ENCODE measurements at regions not wholly inside any gene's neighbourhood (a gene's known extent, or its start where the extent isn't known, plus 50 kb on each side); places are given as distances from the start of the nearest gene placed in this dataset.

GRCh38 chr13:69553976-69554375 lies 553.6 kb upstream of the ATXN8OS start:
- no peak for DNase-seq (ENCODE audit: extremely low spot score)
- H3K27ac ChIP-seq (ENCODE audit: low read depth), result no peak overlapping the region
- H3K36me3 ChIP-seq (ENCODE audit: insufficient read depth), result no peaks in the 10 kb centered on the region
- 37% methylated on average over 2 of the region's 2 CpGs for WGBS
- H3K4me1 ChIP-seq (ENCODE audit: insufficient read depth), result no peaks in the 10 kb centered on the region
- H3K4me3 ChIP-seq (ENCODE audit: low read depth, low read length), result no peak overlapping the region

- Histone ChIP-seq H3K27ac (ENCODE audit: low read depth) (no peak overlapping the region), H3K4me1 (ENCODE audit: insufficient read depth) (no peaks in the 10 kb centered on the region), H3K4me3 (ENCODE audit: low read depth, low read length) (no peak overlapping the region), H3K36me3 (ENCODE audit: insufficient read depth) (no peaks in the 10 kb centered on the region)
- 96% methylated on average over 2 of the region's 2 CpGs for WGBS
- DNase-seq (ENCODE audit: extremely low spot score), result no peak
Measured at GRCh38 chr13:69551193-69551592, 556.4 kb upstream of the ATXN8OS start.

GRCh38 chr13:69547780-69548179 lies 559.8 kb upstream of the ATXN8OS start:
- H3K4me1 ChIP-seq (ENCODE audit: insufficient read depth), result no peaks in the 10 kb centered on the region
- no peak for DNase-seq (ENCODE audit: extremely low spot score)
- 89% methylated on average over 2 of the region's 2 CpGs for WGBS
- no peak overlapping the region for H3K4me3 ChIP-seq (ENCODE audit: low read depth, low read length)
- no peak overlapping the region for H3K27ac ChIP-seq (ENCODE audit: low read depth)
- no peaks in the 10 kb centered on the region for H3K36me3 ChIP-seq (ENCODE audit: insufficient read depth)

GRCh38 chr13:69545551-69545950 lies 562.1 kb upstream of the ATXN8OS start:
- Histone ChIP-seq H3K27ac (ENCODE audit: low read depth) (no peak overlapping the region), H3K4me1 (ENCODE audit: insufficient read depth) (no peaks in the 10 kb centered on the region), H3K4me3 (ENCODE audit: low read depth, low read length) (no peak overlapping the region), H3K36me3 (ENCODE audit: insufficient read depth) (no peaks in the 10 kb centered on the region)
- no peak for DNase-seq (ENCODE audit: extremely low spot score)
- 18% methylated on average over 1 of the region's 1 CpG for WGBS

GRCh38 chr13:69524459-69525150 lies 583.0 kb upstream of the ATXN8OS start:
- H3K4me3 ChIP-seq (ENCODE audit: low read depth, low read length), result no peak overlapping the region
- H3K27ac ChIP-seq (ENCODE audit: low read depth), result no peak overlapping the region
- no peak for DNase-seq (ENCODE audit: extremely low spot score)
- WGBS, result 44% methylated on average over 2 of the region's 2 CpGs
- no peaks in the 10 kb centered on the region for H3K4me1 ChIP-seq (ENCODE audit: insufficient read depth)
- H3K36me3 ChIP-seq (ENCODE audit: insufficient read depth), result no peaks in the 10 kb centered on the region

GRCh38 chr13:69496981-69497380 lies 610.6 kb upstream of the ATXN8OS start:
- Histone ChIP-seq H3K36me3 (ENCODE audit: insufficient read depth) (no peaks in the 10 kb centered on the region), H3K27ac (ENCODE audit: low read depth) (no peak overlapping the region), H3K4me3 (ENCODE audit: low read depth, low read length) (no peak overlapping the region), H3K4me1 (ENCODE audit: insufficient read depth) (no peaks in the 10 kb centered on the region)
- DNase-seq (ENCODE audit: extremely low spot score), result no peak
- WGBS, result 89% methylated on average over 2 of the region's 2 CpGs

- 66% methylated on average over 2 of the region's 2 CpGs for WGBS
- Histone ChIP-seq H3K4me3 (ENCODE audit: low read depth, low read length) (no peak overlapping the region), H3K27ac (ENCODE audit: low read depth) (no peak overlapping the region), H3K36me3 (ENCODE audit: insufficient read depth) (no peaks in the 10 kb centered on the region), H3K4me1 (ENCODE audit: insufficient read depth) (no peaks in the 10 kb centered on the region)
- no peak for DNase-seq (ENCODE audit: extremely low spot score)
Measured at GRCh38 chr13:69495096-69495495, 612.5 kb upstream of the ATXN8OS start.

- Histone ChIP-seq H3K27ac (ENCODE audit: low read depth) (no peak overlapping the region), H3K36me3 (ENCODE audit: insufficient read depth) (no peaks in the 10 kb centered on the region), H3K4me3 (ENCODE audit: low read depth, low read length) (no peak overlapping the region), H3K4me1 (ENCODE audit: insufficient read depth) (no peaks in the 10 kb centered on the region)
- no peak for DNase-seq (ENCODE audit: extremely low spot score)
Measured at GRCh38 chr13:69487576-69487975, 620.0 kb upstream of the ATXN8OS start.

- Histone ChIP-seq H3K27ac (ENCODE audit: low read depth) (no peak overlapping the region), H3K4me3 (ENCODE audit: low read depth, low read length) (no peak overlapping the region), H3K4me1 (ENCODE audit: insufficient read depth) (no peaks in the 10 kb centered on the region), H3K36me3 (ENCODE audit: insufficient read depth) (no peaks in the 10 kb centered on the region)
- DNase-seq (ENCODE audit: extremely low spot score), result no peak
- 59% methylated on average over 4 of the region's 4 CpGs for WGBS
Measured at GRCh38 chr13:69485991-69486592, 621.5 kb upstream of the ATXN8OS start.

GRCh38 chr13:69477451-69477850 lies 630.2 kb upstream of the ATXN8OS start:
- DNase-seq (ENCODE audit: extremely low spot score), result no peak
- Histone ChIP-seq H3K27ac (ENCODE audit: low read depth) (no peak overlapping the region), H3K36me3 (ENCODE audit: insufficient read depth) (no peaks in the 10 kb centered on the region), H3K4me1 (ENCODE audit: insufficient read depth) (no peaks in the 10 kb centered on the region), H3K4me3 (ENCODE audit: low read depth, low read length) (no peak overlapping the region)

GRCh38 chr13:69474011-69474685 lies 633.5 kb upstream of the ATXN8OS start:
- Histone ChIP-seq H3K27ac (ENCODE audit: low read depth) (no peak overlapping the region), H3K4me1 (ENCODE audit: insufficient read depth) (no peaks in the 10 kb centered on the region), H3K36me3 (ENCODE audit: insufficient read depth) (no peaks in the 10 kb centered on the region), H3K4me3 (ENCODE audit: low read depth, low read length) (no peak overlapping the region)
- 54% methylated on average over 2 of the region's 2 CpGs for WGBS
- no peak for DNase-seq (ENCODE audit: extremely low spot score)

- Histone ChIP-seq H3K36me3 (ENCODE audit: insufficient read depth) (no peaks in the 10 kb centered on the region), H3K27ac (ENCODE audit: low read depth) (no peak overlapping the region), H3K4me3 (ENCODE audit: low read depth, low read length) (no peak overlapping the region), H3K4me1 (ENCODE audit: insufficient read depth) (no peaks in the 10 kb centered on the region)
- WGBS, result 54% methylated on average over 2 of the region's 2 CpGs
- DNase-seq (ENCODE audit: extremely low spot score), result no peak
Measured at GRCh38 chr13:69468624-69469023, 639.0 kb upstream of the ATXN8OS start.

- Histone ChIP-seq H3K27ac (ENCODE audit: low read depth) (no peak overlapping the region), H3K36me3 (ENCODE audit: insufficient read depth) (no peaks in the 10 kb centered on the region), H3K4me1 (ENCODE audit: insufficient read depth) (no peaks in the 10 kb centered on the region), H3K4me3 (ENCODE audit: low read depth, low read length) (no peak overlapping the region)
- no peak for DNase-seq (ENCODE audit: extremely low spot score)
- WGBS, result 33% methylated on average over 2 of the region's 2 CpGs
Measured at GRCh38 chr13:69461397-69461796, 646.2 kb upstream of the ATXN8OS start.

- WGBS, result 45% methylated on average over 4 of the region's 4 CpGs
- Histone ChIP-seq H3K36me3 (ENCODE audit: insufficient read depth) (no peaks in the 10 kb centered on the region), H3K4me3 (ENCODE audit: low read depth, low read length) (no peak overlapping the region), H3K4me1 (ENCODE audit: insufficient read depth) (no peaks in the 10 kb centered on the region), H3K27ac (ENCODE audit: low read depth) (no peak overlapping the region)
- no peak for DNase-seq (ENCODE audit: extremely low spot score)
Measured at GRCh38 chr13:69459346-69459745, 648.3 kb upstream of the ATXN8OS start.

Data from urinary bladder (tissue), 3 donors.